ENCODE measurements at regions not wholly inside any gene's neighbourhood (a gene's known extent, or its start where the extent isn't known, plus 50 kb on each side); places are given as distances from the start of the nearest gene placed in this dataset.
"Not testable (repeated sequence)": the region's sequence is repeated elsewhere in the genome, so short reads cannot be mapped to it uniquely, and the experiment has no call there.

DNA sequence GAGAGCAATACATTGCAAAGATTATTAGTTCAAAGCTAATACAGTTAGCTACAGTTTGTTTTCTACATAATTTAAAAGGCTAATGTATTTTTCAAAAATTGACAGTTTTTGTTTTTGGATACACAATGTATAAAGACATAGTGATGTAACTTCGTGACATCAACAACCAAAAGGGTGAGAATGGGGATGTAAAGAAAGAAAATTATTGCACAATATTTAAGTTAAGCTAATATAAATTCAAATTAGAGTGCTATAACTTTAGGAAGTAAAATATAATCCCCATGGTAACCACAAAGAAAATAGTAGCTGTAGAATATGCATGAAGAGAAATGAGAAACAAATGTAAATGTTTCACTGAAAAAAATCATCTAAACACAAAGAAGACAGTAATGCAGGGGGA lies 334.4 kb upstream of the DEPDC1 start:
- DNase-seq (ENCODE audit: low spot score) (no peak), FAIRE-seq (no peak)

DNA sequence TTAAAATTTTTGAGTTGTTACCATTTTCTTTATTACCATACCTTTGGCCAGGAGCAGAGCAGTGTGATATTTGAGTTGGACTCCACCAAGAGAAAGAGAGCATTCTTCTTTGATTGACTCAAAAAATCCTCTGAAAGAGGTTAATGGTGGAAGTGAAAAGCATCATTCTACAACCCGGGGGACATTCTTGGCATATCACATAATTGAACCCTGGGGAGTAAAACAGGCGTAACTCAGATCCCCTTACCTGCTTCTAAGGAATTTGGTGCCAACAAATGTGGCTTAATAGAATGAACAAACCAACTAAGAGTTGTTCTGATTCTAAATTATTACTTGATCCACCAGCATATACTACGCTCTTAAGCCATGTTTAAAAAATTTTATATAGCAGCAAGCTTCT lies 351.1 kb upstream of the DEPDC1 start:
- FAIRE-seq (no peak), DNase-seq (ENCODE audit: low spot score) (no peak)

DNA sequence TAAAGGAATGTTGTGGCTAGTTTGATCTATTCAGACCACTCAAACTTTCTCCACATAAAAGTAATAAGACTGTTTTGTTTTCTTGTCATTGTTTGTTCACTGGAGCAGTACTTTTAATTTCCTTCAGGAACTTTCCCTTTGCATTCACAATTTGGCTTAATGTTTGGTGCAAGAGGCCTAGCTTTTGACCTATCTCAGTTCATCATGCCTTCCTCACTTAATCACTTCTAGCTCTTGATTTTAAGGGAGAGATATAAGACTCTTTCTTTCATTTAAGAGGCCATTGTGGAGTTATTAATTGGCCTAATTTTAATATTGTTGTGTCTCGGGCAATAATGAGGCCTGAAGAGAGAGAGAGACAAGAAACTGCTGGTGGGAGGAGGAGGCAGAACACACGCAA lies 371.7 kb upstream of the DEPDC1 start:
- FAIRE-seq (no peak), DNase-seq (ENCODE audit: low spot score) (no peak)

DNA sequence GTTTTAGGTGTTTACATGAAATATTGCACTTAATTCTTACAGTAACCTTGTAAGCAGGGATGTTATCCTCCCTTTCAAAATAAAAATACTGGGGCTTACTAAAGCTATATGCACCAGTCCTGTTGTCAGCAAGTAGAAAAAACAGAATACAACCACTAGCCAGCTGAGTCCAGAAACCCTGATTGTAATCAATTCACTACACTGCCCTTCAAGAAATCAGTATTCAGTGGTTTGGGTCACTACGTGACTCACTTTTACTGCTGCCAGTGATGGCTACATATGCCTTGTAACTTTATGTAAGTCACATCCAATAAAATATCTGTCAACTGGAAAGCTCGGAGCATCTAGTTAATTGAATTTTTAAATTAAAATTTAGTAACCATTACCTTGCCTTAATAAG lies 376.3 kb upstream of the DEPDC1 start:
- DNase-seq (ENCODE audit: low spot score) (no peak), FAIRE-seq (no peak)

DNA sequence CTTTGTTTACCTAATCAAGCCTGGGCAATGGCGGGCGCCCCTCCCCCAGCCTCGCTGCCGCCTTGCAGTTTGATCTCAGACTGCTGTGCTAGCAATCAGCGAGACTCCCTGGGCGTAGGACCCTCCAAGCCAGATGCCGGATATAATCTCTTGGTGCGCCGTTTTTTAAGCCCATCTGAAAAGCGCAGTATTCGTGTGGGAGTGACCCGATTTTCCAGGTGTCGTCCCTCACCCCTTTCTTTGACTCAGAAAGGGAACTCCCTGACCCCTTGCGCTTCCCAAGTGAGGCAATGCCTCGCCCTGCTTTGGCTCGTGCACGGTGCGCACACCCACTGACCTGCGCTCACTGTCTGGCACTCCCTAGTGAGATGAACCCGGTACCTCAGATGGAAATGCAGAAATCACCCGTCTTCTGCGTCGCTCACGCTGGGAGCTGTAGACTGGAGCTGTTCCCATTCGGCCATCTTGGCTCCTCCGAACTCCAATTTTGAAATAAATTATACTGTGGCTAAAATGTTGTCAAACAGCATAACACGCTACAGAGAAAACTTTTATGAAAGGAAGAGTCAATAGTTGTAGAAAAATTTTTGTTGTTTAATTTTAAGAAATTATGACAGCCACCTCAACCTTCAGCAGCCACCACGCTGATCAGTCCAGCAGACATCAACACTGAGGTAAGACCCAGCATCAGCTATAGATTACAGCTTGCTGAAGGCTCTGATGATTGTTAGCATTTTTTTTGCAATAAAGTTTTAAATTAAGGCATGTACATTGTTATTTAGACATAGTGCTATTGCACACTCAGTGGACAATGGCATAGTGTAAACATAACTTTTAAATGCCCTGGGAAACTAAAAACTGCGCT lies 384.7 kb upstream of the DEPDC1 start:
- DNase-seq (ENCODE audit: low spot score); FAIRE-seq: not testable (repeated sequence)

DNA sequence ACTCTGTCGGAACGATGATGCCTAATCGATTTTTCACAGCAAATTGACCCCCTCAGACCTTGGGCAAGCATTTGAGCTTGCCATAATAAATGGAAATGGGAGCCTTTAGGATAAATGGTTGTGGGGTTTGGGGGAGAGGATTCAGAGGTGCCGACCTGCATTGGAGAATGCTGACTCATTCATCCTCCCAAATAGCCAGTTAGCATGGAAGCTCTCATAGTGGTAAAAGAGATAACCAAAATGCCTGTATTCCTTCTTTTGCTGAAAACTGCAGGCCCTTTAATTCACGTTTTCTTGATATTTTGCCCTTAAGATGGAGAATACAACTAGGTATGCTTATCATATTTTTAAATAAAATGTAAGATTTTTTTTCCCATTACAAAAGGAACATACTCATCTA lies 392.6 kb upstream of the DEPDC1 start:
- DNase-seq (ENCODE audit: low spot score) (no peak), FAIRE-seq (no peak)

DNA sequence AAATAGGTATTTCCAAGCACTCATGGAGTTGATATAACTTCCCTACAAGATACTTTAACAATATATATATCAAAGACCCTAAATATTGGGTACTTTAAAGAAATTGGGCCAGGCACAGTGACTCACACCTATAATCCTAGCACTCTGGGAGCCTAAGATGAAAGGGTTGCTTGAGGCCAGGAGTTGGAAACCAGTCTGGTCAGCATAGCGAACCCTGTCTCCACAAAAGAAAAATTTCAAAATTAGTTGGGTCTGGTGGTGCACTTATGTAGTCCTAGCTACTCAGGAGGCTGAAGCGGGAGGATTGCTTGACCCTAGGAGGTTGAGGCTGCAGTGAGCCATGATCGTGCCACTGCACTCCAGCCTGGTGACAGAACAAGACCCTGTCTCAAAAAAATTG lies 393.9 kb upstream of the DEPDC1 start:
- FAIRE-seq (no peak), DNase-seq (ENCODE audit: low spot score) (no peak)

DNA sequence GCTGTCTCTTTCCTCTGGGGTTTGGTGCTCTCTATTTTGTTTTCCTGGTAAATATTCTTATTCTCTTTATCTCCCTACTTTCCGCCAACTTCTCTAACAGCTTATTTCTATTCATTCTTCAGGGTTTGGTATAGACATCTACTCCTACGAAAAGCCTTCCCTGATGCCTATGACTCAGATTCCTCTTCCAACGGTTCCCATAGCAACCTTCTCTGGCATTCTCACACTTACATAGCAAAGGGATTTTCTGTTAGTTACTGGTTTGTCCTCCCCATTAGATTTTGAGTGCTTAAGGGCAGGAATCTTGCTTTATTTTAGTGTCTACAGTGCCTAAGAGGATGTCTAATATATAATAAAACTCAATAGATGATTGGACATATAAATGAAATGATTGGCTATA lies 407.6 kb upstream of the DEPDC1 start:
- FAIRE-seq (no peak), DNase-seq (ENCODE audit: low spot score) (peak; percentile 63)

DNA sequence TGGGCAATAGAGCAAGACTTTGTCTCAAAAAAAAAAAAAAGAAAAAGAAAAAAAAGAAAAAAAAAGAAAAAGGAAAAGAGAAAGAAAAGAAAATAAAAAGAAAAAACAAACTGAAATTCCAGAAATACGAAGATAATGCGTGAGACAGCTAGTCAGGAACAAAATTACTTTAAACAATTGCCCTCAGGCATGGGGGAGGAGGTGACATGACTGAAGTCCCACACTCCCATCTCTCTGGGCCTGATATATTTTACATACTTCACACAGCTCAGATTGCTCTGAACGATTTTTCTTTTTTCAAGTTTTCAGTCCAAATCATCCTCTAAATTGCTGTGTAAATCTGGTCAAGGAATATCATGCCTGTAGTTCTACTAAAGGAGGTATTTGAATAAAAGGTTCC lies 409.5 kb upstream of the DEPDC1 start:
- DNase-seq (ENCODE audit: low spot score): no peak
- no peak for FAIRE-seq

DNA sequence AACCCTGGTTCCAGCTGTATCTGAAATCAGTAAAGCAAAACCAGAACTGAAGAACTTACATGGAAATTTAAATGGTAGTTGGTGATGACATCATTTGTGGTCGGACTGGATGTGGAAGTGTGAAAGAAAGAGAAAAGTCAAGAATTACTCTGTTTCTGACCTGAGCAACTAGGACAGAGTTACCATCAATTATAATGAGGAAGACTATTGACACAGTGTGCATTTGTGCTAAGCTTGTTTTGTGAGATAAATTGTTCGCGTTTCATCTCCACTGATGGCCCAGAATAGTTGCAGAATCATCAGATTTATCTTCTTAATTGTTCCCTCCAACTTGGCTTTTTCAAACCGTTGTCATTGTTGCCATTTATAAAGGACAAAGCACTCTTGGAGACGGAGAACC lies 410.6 kb upstream of the DEPDC1 start:
- DNase-seq (ENCODE audit: low spot score) (no peak), FAIRE-seq (no peak)

DNA sequence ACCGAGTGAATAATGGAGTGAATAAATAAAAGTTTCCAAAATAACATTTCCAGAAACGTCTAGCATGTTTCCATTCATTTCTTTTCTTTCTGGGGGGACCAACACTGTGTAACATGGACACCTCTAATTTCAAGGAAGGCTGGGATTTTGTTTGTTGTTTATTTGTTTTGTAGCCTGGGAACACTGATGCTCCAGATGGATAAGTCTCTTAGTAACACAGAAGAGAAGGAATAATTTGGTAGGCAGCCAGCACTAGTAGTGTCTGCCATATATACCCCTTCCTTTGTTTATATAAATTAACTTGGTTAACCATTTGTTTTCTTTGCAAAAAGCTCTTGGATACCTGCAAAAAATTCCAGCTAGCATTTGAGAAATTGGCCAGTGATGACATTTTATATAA lies 411.4 kb upstream of the DEPDC1 start:
- DNase-seq (ENCODE audit: low spot score): no peak
- FAIRE-seq: no peak

DNA sequence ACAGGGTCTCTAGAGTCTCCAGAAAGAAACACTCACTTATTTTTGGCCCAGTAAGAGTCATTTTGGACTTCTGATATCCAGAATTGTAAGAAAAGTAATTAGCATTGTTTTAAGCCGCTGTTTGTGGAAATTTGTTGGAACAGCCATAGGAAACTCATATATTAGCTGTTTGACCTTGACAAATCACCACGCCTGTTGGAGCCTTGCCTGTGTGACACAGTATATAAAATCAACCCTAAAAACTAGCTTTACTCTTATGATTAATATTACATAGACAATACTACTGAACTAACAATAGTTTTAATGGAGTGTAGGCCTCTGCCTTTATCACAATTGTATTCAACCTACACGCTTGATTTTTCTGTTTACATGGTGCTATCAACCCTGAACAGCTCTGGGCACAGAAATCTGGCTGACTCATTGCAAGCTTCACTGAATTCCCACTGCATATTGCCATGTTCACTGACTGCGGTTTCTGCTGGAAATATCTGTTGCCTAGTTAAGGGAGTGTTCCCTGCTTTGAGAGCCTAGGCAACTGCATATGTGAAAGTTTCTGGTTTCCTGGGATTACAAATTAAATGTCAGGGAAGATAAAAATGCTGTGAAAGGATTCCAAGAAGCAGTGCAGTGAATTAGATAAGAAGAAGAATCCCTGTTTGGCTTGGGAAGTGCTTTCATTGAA lies 419.5 kb upstream of the DEPDC1 start:
- FAIRE-seq: peak; percentile 99
- DNase-seq (ENCODE audit: low spot score): peak; percentile 97

DNA sequence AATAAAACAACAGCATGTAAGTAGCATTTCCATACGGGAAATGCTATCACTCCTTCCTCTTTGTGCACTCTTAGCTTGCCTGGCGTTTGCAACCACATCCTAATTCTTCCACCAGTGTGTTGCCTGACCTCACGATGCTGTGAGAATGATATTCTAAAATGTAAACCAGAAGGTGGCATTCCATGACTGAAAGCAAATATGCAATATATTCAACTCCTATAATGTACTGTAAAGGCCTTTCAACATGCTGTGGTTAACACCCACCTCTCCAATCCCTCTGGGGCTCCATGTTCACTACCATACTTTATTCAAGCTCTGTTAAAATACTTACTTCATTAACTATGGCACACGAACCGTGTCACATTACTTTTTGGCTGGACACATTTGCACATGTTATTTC lies 420.6 kb upstream of the DEPDC1 start:
- peak; percentile 32 for DNase-seq (ENCODE audit: low spot score)
- FAIRE-seq: no peak

DNA sequence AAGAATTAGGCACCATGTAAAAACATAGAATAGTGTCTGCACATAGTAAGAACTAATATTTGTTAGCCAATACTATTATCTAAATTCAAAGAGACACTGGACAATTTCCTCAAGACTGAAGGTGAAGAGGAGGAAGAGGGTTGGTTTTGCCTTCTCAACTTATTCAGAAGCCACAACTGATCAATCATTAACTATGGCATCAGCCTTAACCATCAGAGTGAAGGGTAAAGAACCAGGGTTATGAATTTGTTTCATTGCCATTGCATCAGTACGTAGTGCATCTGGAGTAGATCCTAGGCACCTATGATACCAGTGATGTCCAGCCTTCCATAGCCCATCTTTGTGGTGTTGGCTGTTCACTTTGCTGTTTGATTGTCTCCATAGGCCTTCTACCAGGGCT lies 421.7 kb upstream of the DEPDC1 start:
- peak; percentile 93 for FAIRE-seq
- peak; percentile 69 for DNase-seq (ENCODE audit: low spot score)

DNA sequence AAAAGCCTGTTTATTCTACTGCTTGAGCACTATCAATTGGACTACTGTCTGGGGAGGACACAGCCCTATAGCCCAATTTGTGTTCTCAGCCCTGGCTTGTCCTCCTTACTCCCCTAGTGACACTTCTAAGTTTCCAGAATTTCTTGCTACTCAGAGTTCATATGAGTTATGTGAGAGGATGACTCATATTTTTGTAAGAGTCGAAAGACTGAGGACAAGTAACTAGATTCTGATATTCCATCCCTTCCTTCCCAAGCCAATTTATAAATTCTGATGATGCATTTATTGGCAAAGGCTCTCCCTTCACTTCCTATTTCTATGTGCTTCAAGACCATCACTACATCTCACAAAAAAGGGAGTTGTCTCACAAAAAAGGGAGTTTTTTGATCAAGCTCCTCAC lies 422.2 kb upstream of the DEPDC1 start:
- FAIRE-seq: peak; percentile 38

DNA sequence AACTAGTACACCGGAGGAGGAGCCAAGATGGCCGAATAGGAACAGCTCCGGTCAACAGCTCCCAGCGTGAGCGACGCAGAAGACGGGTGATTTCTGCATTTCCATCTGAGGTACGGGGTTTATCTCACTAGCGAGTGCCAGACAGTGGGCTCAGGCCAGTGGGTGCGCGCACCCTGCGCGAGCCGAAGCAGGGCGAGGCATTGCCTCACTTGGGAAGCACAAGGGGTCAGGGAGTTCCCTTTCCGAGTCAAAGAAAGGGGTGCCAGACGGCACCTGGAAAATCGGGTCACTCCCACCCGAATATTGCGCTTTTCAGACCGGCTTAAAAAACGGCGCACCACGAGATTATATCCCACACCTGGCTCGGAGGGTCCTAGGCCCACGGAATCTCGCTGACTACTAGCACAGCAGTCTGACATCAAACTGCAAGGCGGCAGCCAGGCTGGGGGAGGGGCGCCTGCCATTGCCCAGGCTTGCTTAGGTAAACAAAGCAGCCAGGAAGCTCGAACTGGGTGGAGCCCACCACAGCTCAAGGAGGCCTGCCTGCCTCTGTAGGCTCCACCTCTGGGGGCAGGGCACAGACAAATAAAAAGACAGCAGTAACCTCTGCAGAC lies 426.7 kb upstream of the DEPDC1 start:
- not testable (repeated sequence) for FAIRE-seq; DNase-seq (ENCODE audit: low spot score)

More for the DNA sequence above, 422.2 kb upstream of the DEPDC1 start:
- DNase-seq (ENCODE audit: low spot score): peak; percentile 44

DNA sequence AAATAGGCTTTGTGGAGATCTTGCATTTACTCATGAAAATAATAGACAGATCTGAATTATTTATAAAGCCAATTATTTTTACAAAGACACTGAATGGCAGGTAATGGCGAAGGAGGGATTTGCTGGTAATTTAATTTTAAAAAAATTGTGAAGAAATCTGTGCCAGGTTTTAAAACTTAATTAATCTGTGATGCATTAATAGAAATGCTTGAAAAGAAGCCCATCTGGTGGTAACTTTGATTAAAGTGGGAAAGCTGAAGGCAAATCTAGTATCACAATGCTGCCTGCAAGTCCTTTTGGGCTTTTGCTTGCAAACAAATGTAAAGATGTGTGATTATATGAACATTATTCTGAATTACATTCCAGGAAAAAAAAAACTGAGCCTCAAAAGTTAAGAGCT lies 433.2 kb upstream of the DEPDC1 start:
- FAIRE-seq: no peak
- DNase-seq (ENCODE audit: low spot score): no peak

DNA sequence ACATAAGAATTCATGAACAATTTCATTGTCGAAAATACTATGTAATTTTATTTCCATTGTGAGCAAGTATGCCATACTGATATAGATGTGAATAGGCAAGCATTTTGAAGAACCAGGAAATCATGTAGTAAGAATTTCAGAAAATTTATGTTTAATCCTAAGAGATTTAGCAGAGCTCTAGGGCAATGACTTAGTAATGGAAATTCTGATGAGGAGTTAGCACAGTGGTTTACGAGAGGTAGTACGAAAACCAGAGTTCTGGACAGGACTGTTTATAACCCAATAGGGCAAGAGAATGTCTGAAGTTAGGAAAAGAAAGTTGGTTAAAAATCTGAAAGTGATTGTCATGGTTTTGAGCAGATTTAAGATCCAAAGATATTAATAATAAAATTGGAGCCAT lies 439.6 kb upstream of the DEPDC1 start:
- FAIRE-seq: no peak
- no peak for DNase-seq (ENCODE audit: low spot score)

DNA sequence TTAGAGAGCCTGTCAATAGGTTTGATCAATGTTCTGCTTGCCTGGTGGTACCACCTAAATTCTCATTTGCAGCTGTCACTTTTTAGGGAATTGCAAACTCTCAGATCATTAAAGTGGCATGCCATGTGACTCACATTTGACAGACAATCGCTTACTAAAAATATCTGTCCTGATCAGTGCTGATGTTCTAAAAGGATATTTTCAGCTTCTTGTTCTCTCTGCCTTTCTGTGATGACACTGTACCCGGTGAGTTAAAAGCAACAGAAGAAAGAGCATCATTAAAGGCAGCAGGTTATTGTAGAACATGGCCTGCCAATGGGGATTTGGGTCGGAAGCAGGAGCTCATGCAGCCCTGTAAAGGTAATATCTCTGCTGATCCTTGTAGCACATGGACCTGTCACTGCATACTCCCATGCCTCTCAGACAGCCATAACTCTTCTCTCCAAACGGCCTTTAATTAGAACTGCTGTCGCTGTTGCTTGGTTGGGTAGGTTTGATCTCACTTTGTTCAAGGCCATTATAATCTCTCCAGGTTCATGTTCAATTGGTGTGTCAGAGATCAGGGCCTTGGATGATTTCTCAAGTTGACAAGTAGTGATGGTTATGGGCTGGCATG lies 441.3 kb upstream of the DEPDC1 start:
- no peak for FAIRE-seq
- DNase-seq (ENCODE audit: low spot score): no peak

DNA sequence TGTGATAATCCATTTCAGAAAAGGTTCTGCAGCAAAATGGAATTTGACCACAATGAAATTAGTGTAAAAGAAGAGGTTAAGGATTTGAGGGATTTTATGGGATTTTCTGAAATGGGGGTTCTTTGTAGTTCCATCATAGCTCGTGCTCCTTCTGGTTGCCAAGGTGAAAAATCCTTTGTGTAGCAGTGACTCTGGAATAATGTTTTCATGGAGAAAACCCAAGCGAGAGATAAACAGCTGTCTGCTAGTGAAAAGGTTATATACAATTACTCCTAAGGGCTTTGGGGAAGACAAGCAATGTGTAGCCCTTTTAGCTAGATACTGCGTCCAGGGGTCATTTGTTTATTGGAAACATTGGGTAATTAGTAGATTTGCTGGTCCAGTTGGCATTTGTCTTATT lies 453.2 kb upstream of the DEPDC1 start:
- FAIRE-seq (no peak), DNase-seq (ENCODE audit: low spot score) (no peak)

DNA sequence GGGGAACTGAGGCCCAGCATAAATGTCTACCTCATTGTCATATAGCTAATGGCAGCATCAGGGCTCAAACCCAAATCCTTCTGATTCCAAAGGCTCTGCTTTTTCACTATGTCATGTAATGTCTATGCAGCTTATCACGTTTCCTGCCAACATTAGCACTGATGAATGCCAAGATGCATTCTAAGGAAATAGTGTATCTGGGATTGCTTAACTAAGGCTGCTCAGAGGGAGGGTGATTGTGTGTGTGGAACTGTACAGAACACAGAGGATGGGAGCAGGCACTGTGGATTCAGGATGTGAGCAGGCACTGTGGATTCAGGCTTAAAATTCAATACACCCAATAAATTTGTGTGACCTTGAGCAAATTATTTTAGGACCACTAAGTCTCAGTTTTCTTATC lies 456.4 kb upstream of the DEPDC1 start:
- FAIRE-seq: no peak
- DNase-seq (ENCODE audit: low spot score): no peak

DNA sequence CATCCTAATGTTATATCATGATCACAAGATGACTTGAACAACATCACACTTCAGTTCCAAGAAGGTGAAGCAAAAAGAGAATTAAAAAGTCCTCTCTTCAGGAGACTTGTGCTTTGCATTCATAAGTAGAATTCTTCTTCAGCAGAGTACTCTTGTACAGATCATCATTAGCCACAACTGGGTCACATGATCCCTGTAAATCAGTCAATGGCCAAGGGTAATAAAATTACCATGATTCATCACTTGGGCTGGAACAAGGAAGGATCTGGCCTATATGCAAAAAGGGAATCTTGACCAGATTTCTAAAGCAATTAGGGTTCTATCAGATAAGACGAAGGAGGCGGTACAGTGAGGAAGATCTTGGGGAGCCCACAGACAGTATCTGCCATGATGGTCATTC lies 458.0 kb upstream of the DEPDC1 start:
- DNase-seq (ENCODE audit: low spot score): peak; percentile 40

More for the DNA sequence above, 458.0 kb upstream of the DEPDC1 start:
- no peak for FAIRE-seq
